Mucosa of rectum (tissue), 2 donors: ENCODE measurements at regions not wholly inside any gene's neighbourhood (a gene's known extent, or its start where the extent isn't known, plus 50 kb on each side); places are given as distances from the start of the nearest gene placed in this dataset.

Source experiments
- H3K27ac ChIP-seq, 2 donors: one replicate each; pipeline ENCODE4 v1.7.0; 2013; ENCODE audit warnings: inconsistent platforms in 2 of 2, low read depth in 2 of 2, low read length in 2 of 2
- H3K27me3 ChIP-seq, 2 donors: one replicate each; pipeline ENCODE4 v1.7.0; 2013; ENCODE audit warnings: low read length in 2 of 2; ENCODE audit not compliant: control insufficient read depth in 2 of 2, insufficient read depth in 2 of 2
- H3K36me3 ChIP-seq, 2 donors: one replicate each; pipeline ENCODE4 v1.7.0; 2013; ENCODE audit warnings: low read length in 2 of 2; ENCODE audit not compliant: control insufficient read depth in 2 of 2, insufficient read depth in 2 of 2
- H3K4me1 ChIP-seq, 2 donors: one replicate each; pipeline ENCODE4 v1.7.0; 2013; ENCODE audit warnings: low read length in 2 of 2, mild to moderate bottlenecking in 1 of 2; ENCODE audit not compliant: control insufficient read depth in 2 of 2, insufficient read depth in 2 of 2
- H3K4me3 ChIP-seq, 2 donors: one replicate each; pipeline ENCODE4 v1.7.0; 2013; ENCODE audit warnings: low read length in 2 of 2
- H3K9ac ChIP-seq, 2 donors: one replicate each; pipeline ENCODE4 v1.7.0; 2013; ENCODE audit warnings: low read length in 2 of 2, low read depth in 1 of 2, mild to moderate bottlenecking in 1 of 2
- H3K9me3 ChIP-seq, 2 donors: one replicate each; pipeline ENCODE4 v1.7.0; 2013; ENCODE audit warnings: low read length in 2 of 2; ENCODE audit not compliant: control insufficient read depth in 2 of 2
- donor health status: healthy.
- donor health status: Normal muscosa, but diverticular disease.

- no peak overlapping the region for H3K4me3 ChIP-seq
- H3K9ac ChIP-seq, result no peak overlapping the region
- H3K9me3 ChIP-seq, result no peaks in the 10 kb centered on the region
- no peaks in the 10 kb centered on the region for H3K27me3 ChIP-seq
- H3K36me3 ChIP-seq, result no peaks in the 10 kb centered on the region
- no peaks in the 10 kb centered on the region for H3K4me1 ChIP-seq
- no peak overlapping the region for H3K27ac ChIP-seq
These were observed 426.2 kb downstream of the MTRR start for GRCh38 chr5:8295141-8295540.

GRCh38 chr5:8299716-8300115 is 430.8 kb downstream of the MTRR start:
- H3K4me3 ChIP-seq, result no peak overlapping the region
- H3K9me3 ChIP-seq, result no peaks in the 10 kb centered on the region
- H3K4me1 ChIP-seq, result no peaks in the 10 kb centered on the region
- no peak overlapping the region for H3K27ac ChIP-seq
- no peaks in the 10 kb centered on the region for H3K36me3 ChIP-seq
- no peak overlapping the region for H3K9ac ChIP-seq
- H3K27me3 ChIP-seq, result no peaks in the 10 kb centered on the region

GRCh38 chr5:8304341-8304740 is 435.4 kb downstream of the MTRR start:
- Histone ChIP-seq H3K4me1 (no peaks in the 10 kb centered on the region), H3K27me3 (no peaks in the 10 kb centered on the region), H3K36me3 (no peaks in the 10 kb centered on the region), H3K9ac (no peak overlapping the region), H3K27ac (no peak overlapping the region), H3K9me3 (no peaks in the 10 kb centered on the region), H3K4me3 (no peak overlapping the region)

- Histone ChIP-seq H3K27me3 (no peaks in the 10 kb centered on the region), H3K9ac (no peak overlapping the region), H3K4me1 (no peaks in the 10 kb centered on the region), H3K4me3 (no peak overlapping the region), H3K36me3 (no peaks in the 10 kb centered on the region), H3K9me3 (no peaks in the 10 kb centered on the region), H3K27ac (no peak overlapping the region)
These were observed 437.4 kb downstream of the MTRR start for GRCh38 chr5:8306288-8306896.

GRCh38 chr5:8314965-8315364 is 446.0 kb downstream of the MTRR start:
- no peaks in the 10 kb centered on the region for H3K36me3 ChIP-seq
- H3K27me3 ChIP-seq, result no peaks in the 10 kb centered on the region
- H3K9me3 ChIP-seq, result no peaks in the 10 kb centered on the region
- no peak overlapping the region for H3K27ac ChIP-seq
- H3K9ac ChIP-seq, result no peak overlapping the region
- H3K4me1 ChIP-seq, result no peaks in the 10 kb centered on the region
- H3K4me3 ChIP-seq, result no peak overlapping the region

GRCh38 chr5:8316608-8317280 is 447.8 kb downstream of the MTRR start:
- H3K4me1 ChIP-seq, result no peaks in the 10 kb centered on the region
- H3K4me3 ChIP-seq, result no peak overlapping the region
- no peaks in the 10 kb centered on the region for H3K9me3 ChIP-seq
- no peaks in the 10 kb centered on the region for H3K36me3 ChIP-seq
- no peak overlapping the region for H3K27ac ChIP-seq
- H3K9ac ChIP-seq, result no peak overlapping the region
- no peaks in the 10 kb centered on the region for H3K27me3 ChIP-seq

GRCh38 chr5:8317335-8317734 is 448.4 kb downstream of the MTRR start:
- no peaks in the 10 kb centered on the region for H3K4me1 ChIP-seq
- no peak overlapping the region for H3K4me3 ChIP-seq
- no peaks in the 10 kb centered on the region for H3K27me3 ChIP-seq
- H3K9me3 ChIP-seq, result no peaks in the 10 kb centered on the region
- no peak overlapping the region for H3K9ac ChIP-seq
- no peaks in the 10 kb centered on the region for H3K36me3 ChIP-seq
- H3K27ac ChIP-seq, result no peak overlapping the region

- no peak overlapping the region for H3K4me3 ChIP-seq
These were observed 451.3 kb downstream of the MTRR start for GRCh38 chr5:8320244-8320643.

GRCh38 chr5:8321272-8321671 is 452.3 kb downstream of the MTRR start:
- Histone ChIP-seq H3K27me3 (no peaks in the 10 kb centered on the region), H3K9me3 (no peaks in the 10 kb centered on the region), H3K36me3 (no peaks in the 10 kb centered on the region)

More at GRCh38 chr5:8320244-8320643, 451.3 kb downstream of the MTRR start:
- H3K27ac ChIP-seq, result no peak overlapping the region
- H3K36me3 ChIP-seq, result no peaks in the 10 kb centered on the region
- no peaks in the 10 kb centered on the region for H3K9me3 ChIP-seq
- H3K4me1 ChIP-seq, result no peaks in the 10 kb centered on the region
- no peaks in the 10 kb centered on the region for H3K27me3 ChIP-seq
- H3K9ac ChIP-seq, result no peak overlapping the region

GRCh38 chr5:8322484-8322883 is 453.5 kb downstream of the MTRR start:
- H3K27me3 ChIP-seq, result no peaks in the 10 kb centered on the region
- no peaks in the 10 kb centered on the region for H3K36me3 ChIP-seq
- no peak overlapping the region for H3K27ac ChIP-seq
- H3K9me3 ChIP-seq, result no peaks in the 10 kb centered on the region
- no peak overlapping the region for H3K4me3 ChIP-seq
- no peaks in the 10 kb centered on the region for H3K4me1 ChIP-seq
- H3K9ac ChIP-seq, result no peak overlapping the region

More at GRCh38 chr5:8321272-8321671, 452.3 kb downstream of the MTRR start:
- Histone ChIP-seq H3K9ac (no peak overlapping the region), H3K4me1 (no peaks in the 10 kb centered on the region), H3K4me3 (no peak overlapping the region), H3K27ac (no peak overlapping the region)
